Neural cell (in vitro differentiated cells): ENCODE measurements at regions not wholly inside any gene's neighbourhood (a gene's known extent, or its start where the extent isn't known, plus 50 kb on each side); places are given as distances from the start of the nearest gene placed in this dataset.
"Not testable (repeated sequence)": the region's sequence is repeated elsewhere in the genome, so short reads cannot be mapped to it uniquely, and the experiment has no call there.

ENCODE experiments used
- H2AFZ ChIP-seq: fragments of 200-600, 300-800 bp; sonication (generic), shearing (Covaris generic); 2 replicates; pipeline ENCODE4 v1.6.0; 2014; ENCODE audit warnings: low read depth, mild to moderate bottlenecking, antibody characterized with exemption, low read length, moderate library complexity
- H3F3A ChIP-seq: fragments of 200-600 bp; shearing (Covaris generic); 2 replicates; pipeline ENCODE4 v1.6.1; 2016; ENCODE audit warnings: mild to moderate bottlenecking, moderate library complexity, mixed read lengths, antibody characterized with exemption, low read length; ENCODE audit not compliant: insufficient read depth, poor library complexity, severe bottlenecking
- H3K27ac ChIP-seq: fragments of 200-600, 300-800 bp; sonication (generic), shearing (Covaris generic); 2 replicates; pipeline ENCODE4 v1.5.1; 2014; ENCODE audit warnings: mild to moderate bottlenecking, low read length, moderate library complexity
- H3K27me3 ChIP-seq: fragments of 300-800, 200-600 bp; sonication (generic), shearing (Covaris generic); 2 replicates; pipeline ENCODE4 v1.6.0; 2014; ENCODE audit warnings: mild to moderate bottlenecking, low read depth, low read length, moderate library complexity; ENCODE audit not compliant: insufficient read depth
- H3K36me3 ChIP-seq: fragments of 300-800, 200-600 bp; sonication (generic), shearing (Covaris generic); 2 replicates; pipeline ENCODE4 v1.5.1; 2014; ENCODE audit warnings: mild to moderate bottlenecking, antibody characterized with exemption, low read length, moderate library complexity; ENCODE audit not compliant: insufficient read depth
- H3K4me2 ChIP-seq: fragments of 300-800, 200-600 bp; sonication (generic), shearing (Covaris generic); 2 replicates; pipeline ENCODE4 v1.6.0; 2014; ENCODE audit warnings: mild to moderate bottlenecking, low read length
- H3K4me3 ChIP-seq: fragments of 300-800, 200-600 bp; sonication (generic), shearing (Covaris generic); 2 replicates; pipeline ENCODE4 v1.5.1; 2014; ENCODE audit warnings: mild to moderate bottlenecking, low read length, moderate library complexity
- H3K79me2 ChIP-seq: fragments of 200-600 bp; shearing (Covaris generic); replicated peaks from 2 replicates; pipeline ENCODE4 v1.6.0; 2014; ENCODE audit warnings: mild to moderate bottlenecking, low read length, moderate library complexity; ENCODE audit not compliant: insufficient read depth
- H3K9ac ChIP-seq: fragments of 300-800, 200-600 bp; sonication (generic), shearing (Covaris generic); 2 replicates; pipeline ENCODE4 v1.6.1; 2016; ENCODE audit warnings: mild to moderate bottlenecking, low read length, mixed read lengths
- H3K9me2 ChIP-seq: fragments of 200-600 bp; shearing (Covaris generic); 2 replicates; pipeline ENCODE4 v1.6.1; 2016; ENCODE audit warnings: mild to moderate bottlenecking, low read length, mixed read lengths; ENCODE audit not compliant: insufficient read depth
- H3K9me3 ChIP-seq: fragments of 200-600, 300-800 bp; sonication (generic), shearing (Covaris generic); 2 replicates; pipeline ENCODE4 v1.6.1; 2016; ENCODE audit warnings: mild to moderate bottlenecking, mixed run types, low read length, moderate library complexity, mixed read lengths
- H4K20me1 ChIP-seq: fragments of 200-600 bp; shearing (Covaris generic); 2 replicates; pipeline ENCODE4 v1.6.1; 2016; ENCODE audit warnings: mild to moderate bottlenecking, mixed run types; ENCODE audit not compliant: insufficient read depth
- EP300 ChIP-seq: fragments of 450-650 bp; conservative IDR thresholded peaks from 2 replicates; pipeline ENCODE4 v1.6.1; 2014; ENCODE audit warnings: antibody characterized with exemption, mild to moderate bottlenecking, moderate library complexity; ENCODE audit not compliant: poor library complexity, severe bottlenecking
- EZH2 ChIP-seq: fragments of 200-600, 300-800 bp; shearing (Covaris generic), sonication (generic); IDR thresholded peaks from 2 replicates; pipeline ENCODE4 v1.6.1; 2014; ENCODE audit warnings: antibody characterized with exemption, low read length, borderline replicate concordance, mild to moderate bottlenecking; ENCODE audit not compliant: insufficient read depth, poor library complexity, severe bottlenecking
- MXI1 ChIP-seq: fragments of 450-650 bp; conservative IDR thresholded peaks from 2 replicates; pipeline ENCODE4 v1.6.1; 2014; ENCODE audit warnings: antibody characterized with exemption, mild to moderate bottlenecking; ENCODE audit not compliant: poor library complexity, severe bottlenecking
- POLR2AphosphoS5 ChIP-seq: IDR thresholded peaks from 2 replicates; pipeline ENCODE4 v1.6.1; 2012
- RAD21 ChIP-seq: fragments of 450-650 bp; conservative IDR thresholded peaks from 2 replicates; pipeline ENCODE4 v1.6.1; 2014; ENCODE audit warnings: antibody characterized with exemption, mild to moderate bottlenecking, moderate library complexity
- SMC3 ChIP-seq: fragments of 450-650 bp; conservative IDR thresholded peaks from 2 replicates; pipeline ENCODE4 v1.6.1; 2014; ENCODE audit warnings: antibody characterized with exemption, mild to moderate bottlenecking, moderate library complexity; ENCODE audit not compliant: poor library complexity
- TAF1 ChIP-seq: IDR thresholded peaks from 2 replicates; pipeline ENCODE4 v1.6.1; 2012; ENCODE audit warnings: low read depth
- TF ChIP-seq, protein P1 (sequence below): fragments of 450-650 bp; IDR thresholded peaks from 2 replicates; pipeline ENCODE4 v1.5.1; 2014; ENCODE audit warnings: antibody characterized with exemption, mild to moderate bottlenecking, moderate library complexity; ENCODE audit not compliant: poor library complexity, severe bottlenecking
- TF ChIP-seq, protein P2 (sequence below): IDR thresholded peaks from 2 replicates; pipeline ENCODE4 v1.6.1; 2012; ENCODE audit warnings: borderline replicate concordance

DNA sequence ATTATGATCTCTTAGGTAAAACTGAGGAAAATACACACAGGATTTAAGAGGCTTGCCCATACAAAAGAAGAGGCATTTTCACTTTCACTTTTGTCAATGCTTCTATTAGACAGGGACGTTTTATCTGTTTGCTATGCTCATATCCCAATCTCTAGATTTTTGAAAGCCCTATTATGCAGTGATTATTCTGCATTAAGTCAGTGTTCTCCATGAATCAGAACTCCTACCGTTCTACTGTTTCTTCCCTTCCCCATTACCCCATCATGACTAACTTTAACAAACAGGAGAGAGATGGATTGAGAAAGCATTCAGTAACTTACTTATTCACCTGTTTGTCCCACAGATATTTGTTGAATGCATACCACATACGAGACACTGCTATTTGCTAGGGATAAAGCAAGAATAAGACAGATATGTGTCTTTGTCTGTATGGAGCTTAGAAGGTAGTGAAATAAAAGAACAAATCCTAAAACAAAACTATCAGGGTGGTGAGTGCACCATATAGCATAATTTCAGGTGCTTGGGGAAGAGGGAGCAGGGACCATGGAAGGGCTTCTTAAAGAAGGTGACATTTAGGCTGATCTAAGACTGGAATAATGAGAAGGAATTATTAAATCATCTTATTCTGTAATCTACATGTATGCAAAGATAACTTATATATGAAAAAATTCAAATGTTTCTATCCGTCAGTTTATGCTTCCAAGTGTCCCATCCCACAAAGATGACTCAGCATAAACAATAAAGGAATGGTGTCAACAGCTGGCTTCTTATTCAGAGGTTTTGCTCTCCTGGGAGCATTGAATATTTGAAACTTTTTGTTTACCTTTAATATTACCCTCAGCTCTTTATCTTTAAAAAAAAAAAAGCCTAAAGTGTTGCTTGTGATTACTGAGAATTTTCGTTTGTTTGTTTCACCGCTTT is 328.1 kb downstream of the HINT1 start:
- H3K27ac ChIP-seq, result no peak overlapping the region
- H3K36me3 ChIP-seq, result no peaks in the 10 kb centered on the region
- no peaks in the 10 kb centered on the region for H3K79me2 ChIP-seq
- no peaks in the 10 kb centered on the region for H3F3A ChIP-seq
- no peak overlapping the region for H3K4me2 ChIP-seq
- TF ChIP-seq EP300 (no peak), EZH2 (no peak), POLR2AphosphoS5 (no peak), SMC3 (no peak), RAD21 (no peak), TAF1 (no peak), MXI1 (no peak)
- TF ChIP-seq, protein P1, sequence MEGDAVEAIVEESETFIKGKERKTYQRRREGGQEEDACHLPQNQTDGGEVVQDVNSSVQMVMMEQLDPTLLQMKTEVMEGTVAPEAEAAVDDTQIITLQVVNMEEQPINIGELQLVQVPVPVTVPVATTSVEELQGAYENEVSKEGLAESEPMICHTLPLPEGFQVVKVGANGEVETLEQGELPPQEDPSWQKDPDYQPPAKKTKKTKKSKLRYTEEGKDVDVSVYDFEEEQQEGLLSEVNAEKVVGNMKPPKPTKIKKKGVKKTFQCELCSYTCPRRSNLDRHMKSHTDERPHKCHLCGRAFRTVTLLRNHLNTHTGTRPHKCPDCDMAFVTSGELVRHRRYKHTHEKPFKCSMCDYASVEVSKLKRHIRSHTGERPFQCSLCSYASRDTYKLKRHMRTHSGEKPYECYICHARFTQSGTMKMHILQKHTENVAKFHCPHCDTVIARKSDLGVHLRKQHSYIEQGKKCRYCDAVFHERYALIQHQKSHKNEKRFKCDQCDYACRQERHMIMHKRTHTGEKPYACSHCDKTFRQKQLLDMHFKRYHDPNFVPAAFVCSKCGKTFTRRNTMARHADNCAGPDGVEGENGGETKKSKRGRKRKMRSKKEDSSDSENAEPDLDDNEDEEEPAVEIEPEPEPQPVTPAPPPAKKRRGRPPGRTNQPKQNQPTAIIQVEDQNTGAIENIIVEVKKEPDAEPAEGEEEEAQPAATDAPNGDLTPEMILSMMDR, result no peak
- TF ChIP-seq, protein P2, sequence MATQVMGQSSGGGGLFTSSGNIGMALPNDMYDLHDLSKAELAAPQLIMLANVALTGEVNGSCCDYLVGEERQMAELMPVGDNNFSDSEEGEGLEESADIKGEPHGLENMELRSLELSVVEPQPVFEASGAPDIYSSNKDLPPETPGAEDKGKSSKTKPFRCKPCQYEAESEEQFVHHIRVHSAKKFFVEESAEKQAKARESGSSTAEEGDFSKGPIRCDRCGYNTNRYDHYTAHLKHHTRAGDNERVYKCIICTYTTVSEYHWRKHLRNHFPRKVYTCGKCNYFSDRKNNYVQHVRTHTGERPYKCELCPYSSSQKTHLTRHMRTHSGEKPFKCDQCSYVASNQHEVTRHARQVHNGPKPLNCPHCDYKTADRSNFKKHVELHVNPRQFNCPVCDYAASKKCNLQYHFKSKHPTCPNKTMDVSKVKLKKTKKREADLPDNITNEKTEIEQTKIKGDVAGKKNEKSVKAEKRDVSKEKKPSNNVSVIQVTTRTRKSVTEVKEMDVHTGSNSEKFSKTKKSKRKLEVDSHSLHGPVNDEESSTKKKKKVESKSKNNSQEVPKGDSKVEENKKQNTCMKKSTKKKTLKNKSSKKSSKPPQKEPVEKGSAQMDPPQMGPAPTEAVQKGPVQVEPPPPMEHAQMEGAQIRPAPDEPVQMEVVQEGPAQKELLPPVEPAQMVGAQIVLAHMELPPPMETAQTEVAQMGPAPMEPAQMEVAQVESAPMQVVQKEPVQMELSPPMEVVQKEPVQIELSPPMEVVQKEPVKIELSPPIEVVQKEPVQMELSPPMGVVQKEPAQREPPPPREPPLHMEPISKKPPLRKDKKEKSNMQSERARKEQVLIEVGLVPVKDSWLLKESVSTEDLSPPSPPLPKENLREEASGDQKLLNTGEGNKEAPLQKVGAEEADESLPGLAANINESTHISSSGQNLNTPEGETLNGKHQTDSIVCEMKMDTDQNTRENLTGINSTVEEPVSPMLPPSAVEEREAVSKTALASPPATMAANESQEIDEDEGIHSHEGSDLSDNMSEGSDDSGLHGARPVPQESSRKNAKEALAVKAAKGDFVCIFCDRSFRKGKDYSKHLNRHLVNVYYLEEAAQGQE, result no peak
- H3K9ac ChIP-seq, result no peak overlapping the region
- H3K9me3 ChIP-seq, result no peaks in the 10 kb centered on the region
- no peaks in the 10 kb centered on the region for H3K27me3 ChIP-seq
- no peaks in the 10 kb centered on the region for H4K20me1 ChIP-seq
- no peak overlapping the region for H3K4me3 ChIP-seq
- no peak overlapping the region for H2AFZ ChIP-seq
- no peaks in the 10 kb centered on the region for H3K9me2 ChIP-seq

DNA sequence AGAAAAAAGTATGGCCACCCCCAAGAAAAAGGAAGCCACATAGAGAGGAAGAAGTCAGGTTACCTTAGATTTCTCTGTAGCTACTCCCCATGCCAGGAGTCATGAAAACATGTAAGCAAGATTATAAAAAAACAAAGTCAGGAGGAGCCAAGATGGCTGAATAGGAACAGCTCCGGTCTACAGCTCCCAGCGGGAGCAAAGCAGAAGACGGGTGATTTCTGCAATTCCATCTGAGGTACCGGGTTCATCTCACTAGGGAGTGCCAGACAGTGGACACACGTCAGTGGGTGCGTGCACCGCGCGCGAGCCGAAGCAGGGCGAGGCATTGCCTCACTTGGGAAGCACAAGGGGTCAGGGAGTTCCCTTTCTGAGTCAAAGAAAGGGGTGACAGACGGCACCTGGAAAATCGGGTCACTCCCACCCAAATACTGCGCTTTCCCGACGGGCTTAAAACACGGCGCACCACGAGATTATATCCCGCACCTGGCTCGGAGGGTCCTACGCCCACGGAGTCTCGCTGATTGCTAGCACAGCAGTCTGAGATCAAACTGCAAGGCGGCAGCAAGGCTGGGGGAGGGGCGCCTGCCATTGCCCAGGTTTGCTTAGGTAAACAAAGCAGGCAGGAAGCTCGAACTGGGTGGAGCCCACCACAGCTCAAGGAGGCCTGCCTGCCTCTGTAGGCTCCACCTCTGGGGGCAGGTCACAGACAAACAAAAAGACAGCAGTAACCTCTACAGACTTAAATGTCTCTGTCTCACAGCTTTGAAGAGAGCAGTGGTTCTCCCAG is 347.3 kb downstream of the HINT1 start:
- not testable (repeated sequence) for H3K27ac ChIP-seq, H3K79me2 ChIP-seq, H3F3A ChIP-seq, H3K4me3 ChIP-seq, H2AFZ ChIP-seq, H3K36me3 ChIP-seq, H4K20me1 ChIP-seq, H3K27me3 ChIP-seq, H3K9ac ChIP-seq, H3K4me2 ChIP-seq, H3K9me3 ChIP-seq, H3K9me2 ChIP-seq
